Prostate gland (tissue), 2 donors: ENCODE measurements at regions not wholly inside any gene's neighbourhood (a gene's known extent, or its start where the extent isn't known, plus 50 kb on each side); places are given as distances from the start of the nearest gene placed in this dataset.

Source experiments
- CTCF ChIP-seq, 4 experiments: fragments of 200-600 bp in 2 of 4; fragments of 450-650 bp in 2 of 4; sonication (generic) in 2 of 4; IDR thresholded peaks; 1 replicate in 3 of 4; 2 replicates in 1 of 4; pipeline ENCODE4 v1.5.1; 2016 to 2019; ENCODE audit warnings: antibody characterized with exemption in 4 of 4, mild to moderate bottlenecking in 2 of 4, moderate library complexity in 2 of 4
- POLR2A ChIP-seq: fragments of 450-650 bp; IDR thresholded peaks from one replicate; pipeline ENCODE4 v1.6.1; 2016; ENCODE audit warnings: antibody characterized with exemption, mild to moderate bottlenecking

GRCh38 chr1:30381266-30381665 lies 342.1 kb downstream of the MATN1 start:
- TF ChIP-seq CTCF (IDR thresholded peaks at IDR 0.05) (no peak), POLR2A (no peak)
